Osteocyte (in vitro differentiated cells): ENCODE measurements at regions not wholly inside any gene's neighbourhood (a gene's known extent, or its start where the extent isn't known, plus 50 kb on each side); places are given as distances from the start of the nearest gene placed in this dataset.

Experiments
- DNase-seq: peaks from one replicate; pipeline ENCODE4 v3.0.0; 2021; ENCODE audit warnings: mixed read lengths; ENCODE audit not compliant: unreplicated experiment; ENCODE audit errors: extremely low spot score
- H3K27ac Mint-ChIP-seq: one replicate; pipeline ENCODE4 v1.8.0; 2021; ENCODE audit warnings: mild to moderate bottlenecking, mixed read lengths; ENCODE audit not compliant: unreplicated experiment
- H3K27me3 Mint-ChIP-seq: one replicate; pipeline ENCODE4 v1.8.0; 2021; ENCODE audit warnings: mixed read lengths; ENCODE audit not compliant: unreplicated experiment
- H3K36me3 Mint-ChIP-seq: one replicate; pipeline ENCODE4 v1.8.0; 2021; ENCODE audit warnings: mixed read lengths; ENCODE audit not compliant: unreplicated experiment
- H3K4me1 Mint-ChIP-seq: one replicate; pipeline ENCODE4 v1.8.0; 2021; ENCODE audit warnings: mixed read lengths; ENCODE audit not compliant: unreplicated experiment
- H3K4me3 Mint-ChIP-seq: one replicate; pipeline ENCODE4 v1.8.0; 2021; ENCODE audit warnings: mild to moderate bottlenecking, moderate library complexity, mixed read lengths; ENCODE audit not compliant: unreplicated experiment
- H3K9me3 Mint-ChIP-seq: one replicate; pipeline ENCODE4 v1.8.0; 2021; ENCODE audit warnings: mixed read lengths; ENCODE audit not compliant: unreplicated experiment
- CTCF ChIP-seq: fragments of 200-600 bp; sonication (generic); IDR thresholded peaks from 2 replicates; pipeline ENCODE4 v1.5.0; 2021; ENCODE audit warnings: antibody characterized with exemption, mild to moderate bottlenecking, moderate library complexity

GRCh38 chr13:86765462-86765861 lies 905.7 kb upstream of the SLITRK5 start:
- no peaks in the 10 kb centered on the region for H3K4me1 Mint-ChIP-seq
- H3K27ac Mint-ChIP-seq = no peak overlapping the region
- no peaks in the 10 kb centered on the region for H3K36me3 Mint-ChIP-seq
- H3K4me3 Mint-ChIP-seq = no peak overlapping the region
- H3K27me3 Mint-ChIP-seq = peaks cover 2% of the 10 kb centered on the region
- no peak for DNase-seq
- peaks cover 38% of the 10 kb centered on the region for H3K9me3 Mint-ChIP-seq
- no peak for TF ChIP-seq CTCF

GRCh38 chr13:86788616-86789015 lies 882.6 kb upstream of the SLITRK5 start:
- TF ChIP-seq CTCF = no peak
- Mint-ChIP-seq H3K4me3 (no peak overlapping the region), H3K36me3 (no peaks in the 10 kb centered on the region), H3K27ac (no peak overlapping the region), H3K9me3 (peaks cover 9% of the 10 kb centered on the region), H3K4me1 (no peaks in the 10 kb centered on the region), H3K27me3 (no peaks in the 10 kb centered on the region)
- DNase-seq = no peak

- Mint-ChIP-seq H3K27me3 (no peaks in the 10 kb centered on the region), H3K36me3 (no peaks in the 10 kb centered on the region), H3K4me1 (no peaks in the 10 kb centered on the region), H3K4me3 (no peak overlapping the region), H3K9me3 (peaks cover 9% of the 10 kb centered on the region), H3K27ac (no peak overlapping the region)
- DNase-seq = no peak
- no peak for TF ChIP-seq CTCF
These were observed 879.0 kb upstream of the SLITRK5 start for GRCh38 chr13:86792153-86792651.

- H3K36me3 Mint-ChIP-seq = no peaks in the 10 kb centered on the region
These were observed 875.3 kb upstream of the SLITRK5 start for GRCh38 chr13:86795858-86796257.

GRCh38 chr13:86810361-86810760 lies 860.8 kb upstream of the SLITRK5 start:
- Mint-ChIP-seq H3K27ac (no peak overlapping the region), H3K4me1 (no peaks in the 10 kb centered on the region), H3K9me3 (no peaks in the 10 kb centered on the region)

More at GRCh38 chr13:86795858-86796257, 875.3 kb upstream of the SLITRK5 start:
- Mint-ChIP-seq H3K27me3 (no peaks in the 10 kb centered on the region), H3K4me1 (no peaks in the 10 kb centered on the region), H3K27ac (no peak overlapping the region), H3K9me3 (peaks cover 9% of the 10 kb centered on the region), H3K4me3 (no peak overlapping the region)
- TF ChIP-seq CTCF = no peak
- no peak for DNase-seq

More at GRCh38 chr13:86810361-86810760, 860.8 kb upstream of the SLITRK5 start:
- no peak for DNase-seq
- H3K4me3 Mint-ChIP-seq = no peak overlapping the region
- TF ChIP-seq CTCF = no peak
- no peaks in the 10 kb centered on the region for H3K27me3 Mint-ChIP-seq
- H3K36me3 Mint-ChIP-seq = no peaks in the 10 kb centered on the region
